Right cardiac atrium (tissue), 5 donors: ENCODE measurements at regions not wholly inside any gene's neighbourhood (a gene's known extent, or its start where the extent isn't known, plus 50 kb on each side); places are given as distances from the start of the nearest gene placed in this dataset.

Experiments used
- ATAC-seq, 2 donors: fragments of 200-7000 bp; cut with Tn5 transposase; one replicate each; pipeline versions ENCODE4 v1.8.0 to v1.9.1; 2020; ENCODE audit warnings: moderate library complexity in 2 of 2, mild to moderate bottlenecking in 1 of 2
- DNase-seq, 3 donors: peaks; one replicate each; pipeline ENCODE4 v3.0.0-alpha.2; 2020
- H3K27ac ChIP-seq: one replicate; pipeline ENCODE4 v1.5.1; 2013; ENCODE audit warnings: mild to moderate bottlenecking, low read length, control low read depth, moderate library complexity
- H3K27me3 ChIP-seq: one replicate; pipeline ENCODE4 v1.6.1; 2013; ENCODE audit not compliant: control insufficient read depth, insufficient read depth
- H3K4me1 ChIP-seq: one replicate; pipeline ENCODE4 v1.6.1; 2013; ENCODE audit warnings: low read length; ENCODE audit not compliant: control insufficient read depth, insufficient read depth
- H3K4me3 ChIP-seq: one replicate; pipeline ENCODE4 v1.5.1; 2013; ENCODE audit warnings: low read length, control low read depth
- H3K9me3 ChIP-seq: one replicate; pipeline ENCODE4 v1.6.1; 2013; ENCODE audit warnings: low read length; ENCODE audit not compliant: control insufficient read depth
- WGBS: extraction: QIAGEN DNeasy Blood & Tissue Kit; methylation state at CpG from one replicate; pipeline ENCODE4 v1.1.7; 2013; 5-methylcytosine and 5-hydroxymethylcytosine counted together
- intact Hi-C, 4 donors: fragments of 100-400 bp; cut with DNase I; formaldehyde crosslinking; loops; one replicate each; pipeline versions ENCODE4 v1.11.0 to v1.14.0; 2022 to 2023
- donor health status: healthy with polysubstance abuse.
- donor health status: DM: no; HTN: yes; CAD: no.
- donor health status: DM: no; HTN: no; CAD: no.
- donor health status: DM: no; HTN: yes; CAD: no; lungs with severe emphysema.
- donor health status: DM: yes; HTN: yes; CAD: no.

DNA sequence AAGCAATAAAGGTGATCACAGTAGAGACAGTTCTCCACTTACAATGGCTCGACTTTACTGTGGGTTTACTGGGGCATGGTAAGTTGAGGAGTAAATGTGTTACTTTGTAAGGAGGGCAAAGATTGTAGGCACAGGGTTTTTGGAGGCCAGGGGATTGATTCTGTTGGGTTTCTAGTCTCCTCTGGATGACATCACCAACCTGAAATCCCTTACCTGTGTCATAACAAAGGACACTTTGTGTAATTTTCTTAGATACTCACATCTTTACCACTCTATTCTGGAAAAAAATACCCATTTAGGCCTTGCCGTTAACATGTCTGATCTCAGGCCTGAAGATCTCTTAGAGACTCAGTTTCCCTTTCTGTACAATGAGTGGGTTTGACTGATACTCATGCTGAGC lies 161.7 kb downstream of the GLI2 start:
- peaks cover 2% of the 10 kb centered on the region for H3K4me1 ChIP-seq
- no peaks in the 10 kb centered on the region for H3K9me3 ChIP-seq
- ATAC-seq (no peak), DNase-seq (no peak)
- no peak overlapping the region for H3K27ac ChIP-seq
- intact Hi-C loops = no loop called here
- 90% methylated on average over 2 of the region's 2 CpGs for WGBS
- H3K27me3 ChIP-seq = no peaks in the 10 kb centered on the region
- H3K4me3 ChIP-seq = no peak overlapping the region

DNA sequence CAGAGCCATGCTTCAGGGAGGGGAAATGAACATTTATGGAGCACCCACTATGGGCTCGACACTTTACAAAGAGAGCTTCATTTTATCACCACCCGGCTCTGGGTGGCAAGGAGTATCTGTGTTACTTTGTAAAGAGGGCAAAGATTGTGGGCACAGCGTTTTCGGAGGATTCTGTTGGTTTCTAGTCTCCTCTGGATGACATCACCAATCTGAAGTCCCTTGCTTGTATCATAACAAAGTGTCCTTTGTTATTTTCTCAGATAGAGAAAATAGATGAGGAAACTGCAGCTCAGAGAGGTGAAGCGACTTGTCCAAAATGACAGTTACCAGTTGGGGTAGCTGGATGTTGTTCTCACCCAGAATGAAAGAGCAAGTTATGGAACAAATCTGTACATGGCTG lies 162.8 kb downstream of the GLI2 start:
- no peaks in the 10 kb centered on the region for H3K9me3 ChIP-seq
- H3K27me3 ChIP-seq = no peaks in the 10 kb centered on the region
- DNase-seq (no peak), ATAC-seq (no peak)
- 76% methylated on average over 5 of the region's 5 CpGs for WGBS
- no peak overlapping the region for H3K4me3 ChIP-seq
- intact Hi-C loops = no loop called here
- no peak overlapping the region for H3K27ac ChIP-seq
- peaks cover 2% of the 10 kb centered on the region for H3K4me1 ChIP-seq

- DNase-seq (peak in 1 of 3 donors; percentile 67), ATAC-seq (peak in 1 of 2 donors; percentile 57)
- H3K27ac ChIP-seq = no peak overlapping the region
- H3K27me3 ChIP-seq = no peaks in the 10 kb centered on the region
- no peaks in the 10 kb centered on the region for H3K9me3 ChIP-seq
- no peak overlapping the region for H3K4me3 ChIP-seq
- H3K4me1 ChIP-seq = peaks cover 2% of the 10 kb centered on the region
- intact Hi-C loops = no loop called here
- WGBS = 66% methylated on average over 18 of the region's 18 CpGs
Observed at GRCh38 chr2:120898961-120899750, 163.5 kb downstream of the GLI2 start.

DNA sequence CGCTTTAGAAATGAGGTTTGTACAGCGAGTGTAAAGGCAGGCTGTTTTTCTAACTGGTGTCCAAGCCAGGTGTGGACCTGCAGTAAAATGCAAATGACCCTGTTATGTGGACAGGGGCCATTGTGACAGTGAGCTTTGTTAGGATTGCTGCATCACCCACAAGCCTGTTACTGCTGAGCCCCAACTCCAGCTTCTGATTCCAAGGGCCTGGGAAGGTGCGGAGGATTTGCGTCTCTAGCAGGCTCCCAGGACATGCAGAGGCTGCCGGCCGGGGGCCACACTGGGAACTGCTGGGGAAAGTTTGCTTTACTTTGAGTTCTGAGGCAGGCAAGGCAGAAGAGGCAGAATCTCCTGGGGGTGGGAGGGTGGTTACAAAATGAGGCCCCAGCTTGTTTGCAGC lies 164.1 kb downstream of the GLI2 start:
- 84% methylated on average over 6 of the region's 6 CpGs for WGBS
- Histone ChIP-seq H3K27ac (no peak overlapping the region), H3K4me1 (peaks cover 5% of the 10 kb centered on the region), H3K27me3 (no peaks in the 10 kb centered on the region), H3K4me3 (no peak overlapping the region), H3K9me3 (no peaks in the 10 kb centered on the region)
- no peak for DNase-seq
- ATAC-seq = no peak
- intact Hi-C loops = no loop called here

DNA sequence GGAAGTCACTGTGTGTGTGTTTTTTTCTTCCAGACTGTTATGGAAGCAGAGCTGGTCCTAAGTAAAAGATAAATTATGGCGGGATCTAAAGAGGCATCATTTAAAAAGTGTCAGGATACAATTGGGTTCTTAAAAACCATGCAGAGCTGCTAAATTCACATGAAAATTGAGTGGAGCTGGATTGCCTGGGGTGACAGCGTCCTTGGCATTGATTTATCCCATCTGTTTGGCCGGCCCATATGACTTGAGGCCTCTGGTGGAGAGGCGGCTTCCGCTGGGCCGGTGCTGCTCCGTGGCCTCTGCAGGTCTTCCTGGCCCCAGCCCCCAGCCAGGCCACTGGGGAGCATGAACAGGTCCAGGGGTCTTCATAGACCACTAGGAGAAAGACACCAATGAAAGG lies 165.5 kb downstream of the GLI2 start:
- H3K4me1 ChIP-seq = peaks cover 5% of the 10 kb centered on the region
- no peak overlapping the region for H3K4me3 ChIP-seq
- no peaks in the 10 kb centered on the region for H3K27me3 ChIP-seq
- no peak overlapping the region for H3K27ac ChIP-seq
- ATAC-seq (no peak), DNase-seq (no peak)
- 63% methylated on average over 7 of the region's 7 CpGs for WGBS
- intact Hi-C loops = no loop called here
- no peaks in the 10 kb centered on the region for H3K9me3 ChIP-seq

DNA sequence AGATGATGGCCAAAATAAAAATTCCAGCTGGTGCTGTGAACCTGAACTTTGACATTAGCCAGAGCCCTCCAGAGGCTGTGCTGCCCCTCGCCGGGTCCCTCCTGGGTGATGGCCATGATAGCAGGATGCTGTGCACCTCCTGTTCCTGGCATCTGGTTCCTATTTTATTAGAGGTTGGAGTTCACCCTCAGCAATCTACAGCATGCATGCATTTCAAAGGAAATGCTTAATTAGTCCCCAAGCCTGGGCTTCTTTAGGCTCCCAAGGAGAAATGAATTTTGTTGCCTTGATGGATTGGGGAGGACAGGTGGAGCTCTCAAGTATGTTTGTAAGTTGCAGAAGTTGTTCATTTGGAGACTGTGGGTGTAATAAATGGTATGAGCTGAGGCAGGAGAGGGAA lies 166.9 kb downstream of the GLI2 start:
- intact Hi-C loops = no loop called here
- DNase-seq = no peak
- H3K4me1 ChIP-seq = peaks cover 5% of the 10 kb centered on the region

DNA sequence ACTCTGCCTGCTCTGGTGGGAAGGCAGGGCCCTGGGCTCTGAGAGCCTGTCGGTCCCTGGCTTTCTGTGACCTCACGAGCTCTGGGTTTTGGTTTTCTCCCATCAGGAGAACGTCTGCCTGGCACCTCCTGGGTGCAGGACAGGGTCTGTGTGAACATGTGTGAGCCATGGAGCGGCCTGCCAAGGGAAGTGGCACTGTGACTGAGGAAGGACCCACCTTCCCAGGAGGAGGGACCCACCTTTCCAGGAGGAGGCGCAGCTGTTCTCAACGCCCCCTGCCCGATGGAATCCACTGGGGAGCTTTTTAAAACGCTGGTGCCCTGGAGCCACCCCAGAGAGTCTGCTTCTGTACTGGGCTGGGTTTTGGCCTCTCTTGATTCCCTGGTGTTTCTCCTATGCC lies 168.7 kb downstream of the GLI2 start:
- Histone ChIP-seq H3K4me3 (no peak overlapping the region), H3K27me3 (no peaks in the 10 kb centered on the region), H3K4me1 (peaks cover 3% of the 10 kb centered on the region), H3K27ac (peak overlapping the region; percentile 37), H3K9me3 (no peaks in the 10 kb centered on the region)
- DNase-seq (peak in 2 of 3 donors; percentile 60 to 68), ATAC-seq (peak in 1 of 2 donors; percentile 4)
- 52% methylated on average over 8 of the region's 8 CpGs for WGBS
- intact Hi-C loops = no loop called here

More for the DNA sequence above, 166.9 kb downstream of the GLI2 start:
- Histone ChIP-seq H3K27ac (no peak overlapping the region), H3K4me3 (no peak overlapping the region), H3K27me3 (no peaks in the 10 kb centered on the region), H3K9me3 (no peaks in the 10 kb centered on the region)
- ATAC-seq = no peak
- WGBS = 58% methylated on average over 2 of the region's 2 CpGs

DNA sequence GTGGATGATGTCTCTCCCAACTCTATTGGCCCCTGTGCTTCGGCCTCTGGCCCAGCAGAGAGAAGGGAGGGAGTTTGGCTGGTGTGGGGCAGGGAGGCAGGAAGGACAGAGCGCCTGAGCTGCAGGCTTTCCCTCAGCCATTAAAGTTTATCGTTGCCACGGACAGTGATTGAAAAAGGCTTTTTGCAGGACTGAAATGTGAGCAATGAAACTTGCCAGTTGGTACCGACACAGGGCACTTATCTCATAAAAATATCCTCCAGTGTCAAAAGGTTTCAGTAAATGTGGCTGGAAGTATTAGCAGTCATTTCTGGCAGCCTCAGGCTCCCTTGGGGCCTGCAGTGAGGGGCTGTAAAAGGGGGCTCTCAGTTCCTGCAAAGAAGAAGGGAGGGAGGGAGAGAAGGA lies 169.2 kb downstream of the GLI2 start:
- no peak overlapping the region for H3K4me3 ChIP-seq
- no peaks in the 10 kb centered on the region for H3K27me3 ChIP-seq
- 9% methylated on average over 5 of the region's 5 CpGs for WGBS
- H3K27ac ChIP-seq = peak overlapping the region; percentile 37
- peak; percentile 31 to 66 for ATAC-seq
- H3K9me3 ChIP-seq = no peaks in the 10 kb centered on the region
- peak in 2 of 3 donors; percentile 68 to 76 for DNase-seq
- intact Hi-C loops = no loop called here
- H3K4me1 ChIP-seq = peaks cover 3% of the 10 kb centered on the region

- ATAC-seq (no peak), DNase-seq (no peak)
- intact Hi-C loops = no loop called here
- WGBS = 60% methylated on average over 5 of the region's 5 CpGs
- H3K27ac ChIP-seq = no peak overlapping the region
- H3K4me3 ChIP-seq = no peak overlapping the region
- H3K9me3 ChIP-seq = no peaks in the 10 kb centered on the region
- H3K27me3 ChIP-seq = no peaks in the 10 kb centered on the region
- peaks cover 3% of the 10 kb centered on the region for H3K4me1 ChIP-seq
Observed at GRCh38 chr2:120905298-120905697, 169.6 kb downstream of the GLI2 start.

DNA sequence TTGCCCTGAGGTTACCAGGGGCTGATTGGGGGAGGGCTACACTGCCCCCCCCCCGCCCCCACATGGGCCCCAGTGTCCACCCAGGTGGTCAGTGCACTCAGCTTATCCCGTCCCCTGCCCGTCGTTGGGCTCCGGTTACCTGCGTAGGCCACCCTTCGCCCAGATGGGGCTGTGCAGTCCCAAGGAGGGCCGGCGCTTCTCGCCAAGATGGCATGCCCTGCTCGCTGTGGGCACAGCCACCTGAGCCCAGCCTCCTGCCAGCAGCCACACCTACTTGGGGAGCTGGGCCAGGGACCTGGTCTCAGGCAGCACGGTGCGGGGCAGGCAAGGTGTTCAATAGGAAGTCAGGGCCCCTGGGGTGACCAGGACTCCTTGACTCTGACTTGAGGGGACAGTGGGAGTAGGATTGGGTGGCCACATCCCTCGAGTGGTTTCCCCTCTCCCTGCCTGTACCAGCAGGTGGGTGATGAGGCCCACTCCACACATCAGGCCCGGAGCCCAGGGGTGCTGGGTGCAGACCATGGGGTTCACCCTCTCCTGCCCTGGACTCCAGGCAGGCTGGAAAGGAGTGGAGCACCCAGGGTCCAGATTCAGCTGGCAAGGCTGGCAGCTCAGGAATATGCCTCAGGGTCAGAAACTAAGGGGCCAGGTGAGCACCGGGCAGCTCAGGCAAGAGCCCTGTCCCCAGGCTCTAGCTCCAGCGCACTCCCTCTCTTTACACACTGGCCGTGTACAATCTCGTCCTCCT lies 170.3 kb downstream of the GLI2 start:
- no peaks in the 10 kb centered on the region for H3K27me3 ChIP-seq
- H3K27ac ChIP-seq = no peak overlapping the region
- peaks cover 3% of the 10 kb centered on the region for H3K4me1 ChIP-seq
- no peak for ATAC-seq
- DNase-seq = peak in 1 of 3 donors; percentile 58
- no peak overlapping the region for H3K4me3 ChIP-seq
- WGBS = 83% methylated on average over 19 of the region's 19 CpGs
- no peaks in the 10 kb centered on the region for H3K9me3 ChIP-seq
- intact Hi-C loops = no loop called here

GRCh38 chr2:120906914-120907313 lies 171.2 kb downstream of the GLI2 start:
- Histone ChIP-seq H3K27ac (no peak overlapping the region), H3K9me3 (no peaks in the 10 kb centered on the region), H3K4me3 (no peak overlapping the region), H3K27me3 (no peaks in the 10 kb centered on the region), H3K4me1 (peaks cover 3% of the 10 kb centered on the region)
- DNase-seq (no peak), ATAC-seq (no peak)
- intact Hi-C loops = no loop called here
- 93% methylated on average over 6 of the region's 6 CpGs for WGBS
